GM18502 (cell line): ENCODE measurements at regions not wholly inside any gene's neighbourhood (a gene's known extent, or its start where the extent isn't known, plus 50 kb on each side); places are given as distances from the start of the nearest gene placed in this dataset.

ENCODE experiments used
- ATAC-seq: cut with Tn5 transposase; IDR thresholded peaks from one replicate; pipeline ENCODE4 v1.9.1; 2021; ENCODE audit warnings: mild to moderate bottlenecking; ENCODE audit not compliant: unreplicated experiment, poor library complexity

- ATAC-seq, result no peak
Observed at GRCh38 chr12:67927815-67928214, 61.4 kb upstream of the IFNG-AS1 start.

DNA sequence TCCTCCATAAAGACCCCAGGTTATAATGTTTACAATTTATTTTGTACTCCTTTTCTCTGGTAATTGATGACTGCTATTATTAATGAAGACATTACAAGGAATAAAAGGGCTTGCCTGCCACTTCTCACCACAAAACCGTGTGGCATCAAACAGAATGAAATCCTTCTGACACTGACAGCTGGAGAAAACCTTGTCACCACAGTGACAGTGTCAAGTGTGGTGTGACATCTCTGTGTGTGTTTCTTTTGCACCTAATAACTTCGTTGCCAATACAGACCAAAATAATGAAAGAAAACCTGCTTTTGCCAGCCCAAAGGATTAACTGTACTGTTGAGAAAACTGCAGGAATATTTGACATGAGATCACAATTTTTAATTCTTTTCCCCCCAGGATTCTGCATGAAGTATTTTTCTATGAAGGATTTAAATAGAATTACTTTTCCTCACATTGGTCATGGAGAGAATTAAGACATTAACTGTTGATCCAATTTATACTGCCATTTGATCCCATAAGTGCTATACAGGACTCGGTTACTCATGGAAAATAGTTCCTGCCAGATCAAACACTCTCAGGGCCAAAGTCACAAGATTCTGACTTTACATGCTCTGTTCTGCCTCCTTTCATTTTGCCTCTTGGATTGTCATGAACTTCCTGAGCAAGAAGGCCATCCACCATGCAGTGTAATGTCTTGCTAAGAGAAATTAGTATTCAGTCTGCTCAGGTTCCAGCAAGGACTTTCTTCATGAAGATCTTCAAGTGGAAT lies 60.4 kb upstream of the IFNG-AS1 start:
- no peak for ATAC-seq

DNA sequence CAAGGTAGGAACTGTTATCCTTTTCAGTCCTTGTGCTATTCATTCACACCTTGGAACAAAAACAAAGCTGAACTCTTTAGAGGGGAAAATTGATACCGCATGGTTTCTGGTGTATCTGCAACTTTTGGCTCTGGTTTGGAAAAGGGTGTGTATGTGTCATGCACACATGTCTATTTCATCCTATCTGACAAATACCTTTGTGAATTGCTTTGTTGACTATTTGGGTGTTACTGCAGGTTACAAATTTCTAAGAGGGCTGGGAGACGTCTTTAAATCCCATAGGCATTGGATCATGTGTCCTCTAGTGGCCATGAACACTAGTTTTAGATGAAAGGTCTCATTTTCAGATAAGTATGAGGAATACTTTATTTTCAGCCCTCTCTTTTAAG lies 59.9 kb upstream of the IFNG-AS1 start:
- ATAC-seq, result no peak

DNA sequence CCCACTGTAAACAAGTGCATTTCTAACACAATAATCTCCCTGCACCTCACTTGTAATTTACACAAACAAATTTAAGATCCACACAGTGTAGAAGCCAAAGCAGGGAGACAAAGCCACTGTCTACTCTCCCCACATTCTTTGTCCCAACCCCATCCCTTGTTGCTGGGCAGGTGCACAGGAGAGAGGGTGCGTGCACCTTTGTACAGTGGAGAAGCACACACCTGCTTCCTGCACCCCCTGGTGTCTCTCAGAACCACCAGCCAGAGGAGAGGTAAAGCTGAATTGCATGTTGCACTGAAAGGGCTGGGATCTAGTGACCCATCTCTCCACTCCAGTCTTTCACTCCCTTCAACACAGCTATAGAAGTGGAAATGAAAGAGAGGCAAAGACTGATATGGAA lies 51.4 kb upstream of the IFNG-AS1 start:
- no peak for ATAC-seq
